Liver (tissue), 8 donors: ENCODE measurements at regions not wholly inside any gene's neighbourhood (a gene's known extent, or its start where the extent isn't known, plus 50 kb on each side); places are given as distances from the start of the nearest gene placed in this dataset.

Experiments
- DNase-seq: peaks from one replicate; pipeline ENCODE4 v3.0.0-alpha.2; 2017; ENCODE audit warnings: low spot score
- H3K27ac ChIP-seq, 2 donors: one replicate each; pipeline ENCODE4 v1.7.0; 2013; ENCODE audit warnings: inconsistent platforms in 2 of 2, low read length in 2 of 2, control low read depth in 1 of 2, low read depth in 1 of 2, mild to moderate bottlenecking in 1 of 2
- H3K27me3 ChIP-seq, 4 donors: one replicate each; pipeline versions ENCODE4 v1.6.1 to v1.7.0; 2013; ENCODE audit warnings: low read length in 3 of 4, inconsistent platforms in 1 of 4, mild to moderate bottlenecking in 1 of 4, moderate library complexity in 1 of 4; ENCODE audit not compliant: control insufficient read depth in 4 of 4, insufficient read depth in 4 of 4
- H3K36me3 ChIP-seq, 4 donors: one replicate each; pipeline versions ENCODE4 v1.6.1 to v1.7.0; 2013; ENCODE audit warnings: low read length in 3 of 4, mild to moderate bottlenecking in 3 of 4, low read depth in 1 of 4, moderate library complexity in 1 of 4; ENCODE audit not compliant: control insufficient read depth in 4 of 4, insufficient read depth in 3 of 4
- H3K4me1 ChIP-seq, 4 donors: one replicate each; pipeline versions ENCODE4 v1.6.1 to v1.7.0; 2013; ENCODE audit warnings: low read length in 3 of 4, mild to moderate bottlenecking in 3 of 4, moderate library complexity in 1 of 4; ENCODE audit not compliant: control insufficient read depth in 4 of 4, insufficient read depth in 4 of 4
- H3K4me3 ChIP-seq, 3 donors: one replicate each; pipeline versions ENCODE4 v1.6.1 to v1.7.0; 2013; ENCODE audit warnings: low read length in 3 of 3, control low read depth in 1 of 3, low read depth in 1 of 3, mild to moderate bottlenecking in 1 of 3
- H3K9ac ChIP-seq, 2 donors: one replicate each; pipeline ENCODE4 v1.7.0; 2013; ENCODE audit warnings: low read length in 2 of 2, mild to moderate bottlenecking in 2 of 2, moderate library complexity in 2 of 2, control low read depth in 1 of 2, low read depth in 1 of 2
- H3K9me3 ChIP-seq, 4 donors: one replicate each; pipeline versions ENCODE4 v1.6.1 to v1.7.0; 2013; ENCODE audit warnings: low read length in 3 of 4; ENCODE audit not compliant: control insufficient read depth in 4 of 4
- EGR1 ChIP-seq, 2 donors: IDR thresholded peaks; 2 replicates each; pipeline ENCODE4 v1.6.1; 2016 to 2018; ENCODE audit warnings: antibody characterized with exemption in 2 of 2, low read depth in 2 of 2
- FOXA1 ChIP-seq: IDR thresholded peaks from 2 replicates; pipeline ENCODE4 v1.6.1; 2016; ENCODE audit warnings: antibody characterized with exemption
- FOXA2 ChIP-seq: IDR thresholded peaks from 2 replicates; pipeline ENCODE4 v1.6.1; 2016; ENCODE audit warnings: antibody characterized with exemption
- GABPA ChIP-seq, 2 donors: IDR thresholded peaks in 1 of 2; conservative IDR thresholded peaks in 1 of 2; 2 replicates each; pipeline ENCODE4 v1.6.1; 2016; ENCODE audit warnings: antibody characterized with exemption in 2 of 2, mild to moderate bottlenecking in 1 of 2, moderate library complexity in 1 of 2
- HNF4A ChIP-seq, 2 donors: conservative IDR thresholded peaks; 2 replicates each; pipeline ENCODE4 v1.6.1; 2016; ENCODE audit warnings: antibody characterized with exemption in 2 of 2, mild to moderate bottlenecking in 2 of 2
- HNF4G ChIP-seq: IDR thresholded peaks from 2 replicates; pipeline ENCODE4 v1.6.1; 2016; ENCODE audit warnings: antibody characterized with exemption
- JUND ChIP-seq, 2 donors: IDR thresholded peaks; 2 replicates each; pipeline ENCODE4 v1.6.1; 2016; ENCODE audit warnings: antibody characterized with exemption in 2 of 2
- NR2F2 ChIP-seq: IDR thresholded peaks from 2 replicates; pipeline ENCODE4 v1.6.1; 2016; ENCODE audit warnings: antibody characterized with exemption
- RAD21 ChIP-seq, 2 donors: IDR thresholded peaks; 2 replicates each; pipeline ENCODE4 v1.6.1; 2016; ENCODE audit warnings: antibody characterized with exemption in 2 of 2, mild to moderate bottlenecking in 2 of 2
- RXRA ChIP-seq, 2 donors: IDR thresholded peaks; 2 replicates each; pipeline ENCODE4 v1.6.1; 2017 to 2018; ENCODE audit warnings: antibody characterized with exemption in 2 of 2, mild to moderate bottlenecking in 1 of 2
- SP1 ChIP-seq: IDR thresholded peaks from 2 replicates; pipeline ENCODE4 v1.6.1; 2018; ENCODE audit warnings: antibody characterized with exemption, mild to moderate bottlenecking
- TAF1 ChIP-seq: conservative IDR thresholded peaks from 2 replicates; pipeline ENCODE4 v1.6.1; 2016; ENCODE audit warnings: antibody characterized with exemption, mild to moderate bottlenecking
- WGBS: extraction: QIAGEN DNeasy Blood & Tissue Kit; methylation state at CpG from one replicate; pipeline ENCODE4 v1.1.7; 2013; 5-methylcytosine and 5-hydroxymethylcytosine counted together
- TF ChIP-seq, protein P1 (sequence below): fragments of 150-350 bp; IDR thresholded peaks from 2 replicates; pipeline ENCODE4 v1.5.1; 2017; ENCODE audit warnings: improper control_type of control experiment, low read depth, low read length; ENCODE audit not compliant: missing input control
- TF ChIP-seq, protein P2 (sequence below): IDR thresholded peaks from 2 replicates; pipeline ENCODE4 v1.6.1; 2016; ENCODE audit warnings: antibody characterized with exemption
- TF ChIP-seq, protein P3 (sequence below): IDR thresholded peaks from 2 replicates; pipeline ENCODE4 v1.6.1; 2016; ENCODE audit warnings: antibody characterized with exemption
- donor health status: healthy.
- donor health status: healthy.
- donor health status: healthy.
- donor health status: healthy.
- donor health status: healthy.

DNA sequence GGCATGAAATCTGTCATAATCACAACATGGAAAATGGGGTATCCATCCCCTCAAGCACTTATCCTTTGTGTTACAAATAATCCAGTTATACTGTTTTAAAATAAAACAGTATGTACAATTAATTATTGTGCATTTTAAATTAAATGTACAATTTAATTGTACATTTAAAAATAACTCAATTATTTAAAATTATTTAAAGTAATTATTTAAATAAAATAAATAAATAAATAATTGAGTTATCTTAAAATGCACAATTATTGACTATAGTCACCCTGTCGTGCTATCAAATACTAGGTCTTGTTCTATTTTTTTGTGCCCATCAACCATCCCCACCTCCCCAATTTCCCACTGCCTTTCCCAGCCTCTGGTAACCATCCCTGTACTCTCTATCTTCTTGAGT, 66.9 kb upstream of the KCNG1 start:
- no peak for DNase-seq
- H3K9me3 ChIP-seq, result no peaks in the 10 kb centered on the region
- no peaks in the 10 kb centered on the region for H3K36me3 ChIP-seq
- no peak for TF ChIP-seq JUND (IDR thresholded peaks at IDR 0.05)
- no peak for TF ChIP-seq FOXA2
- TF ChIP-seq, protein P1, sequence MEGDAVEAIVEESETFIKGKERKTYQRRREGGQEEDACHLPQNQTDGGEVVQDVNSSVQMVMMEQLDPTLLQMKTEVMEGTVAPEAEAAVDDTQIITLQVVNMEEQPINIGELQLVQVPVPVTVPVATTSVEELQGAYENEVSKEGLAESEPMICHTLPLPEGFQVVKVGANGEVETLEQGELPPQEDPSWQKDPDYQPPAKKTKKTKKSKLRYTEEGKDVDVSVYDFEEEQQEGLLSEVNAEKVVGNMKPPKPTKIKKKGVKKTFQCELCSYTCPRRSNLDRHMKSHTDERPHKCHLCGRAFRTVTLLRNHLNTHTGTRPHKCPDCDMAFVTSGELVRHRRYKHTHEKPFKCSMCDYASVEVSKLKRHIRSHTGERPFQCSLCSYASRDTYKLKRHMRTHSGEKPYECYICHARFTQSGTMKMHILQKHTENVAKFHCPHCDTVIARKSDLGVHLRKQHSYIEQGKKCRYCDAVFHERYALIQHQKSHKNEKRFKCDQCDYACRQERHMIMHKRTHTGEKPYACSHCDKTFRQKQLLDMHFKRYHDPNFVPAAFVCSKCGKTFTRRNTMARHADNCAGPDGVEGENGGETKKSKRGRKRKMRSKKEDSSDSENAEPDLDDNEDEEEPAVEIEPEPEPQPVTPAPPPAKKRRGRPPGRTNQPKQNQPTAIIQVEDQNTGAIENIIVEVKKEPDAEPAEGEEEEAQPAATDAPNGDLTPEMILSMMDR, result no peak
- no peak for TF ChIP-seq HNF4A (conservative IDR thresholded peaks at IDR 0.05)
- no peak for TF ChIP-seq HNF4G
- WGBS, result 77% methylated on average over 1 of the region's 1 CpG
- H3K27ac ChIP-seq, result no peak overlapping the region
- no peaks in the 10 kb centered on the region for H3K4me1 ChIP-seq
- H3K4me3 ChIP-seq, result no peak overlapping the region
- H3K9ac ChIP-seq, result no peak overlapping the region
- peaks cover 0 to 10% (median 0%) of the 10 kb centered on the region in 4 donors for H3K27me3 ChIP-seq

DNA sequence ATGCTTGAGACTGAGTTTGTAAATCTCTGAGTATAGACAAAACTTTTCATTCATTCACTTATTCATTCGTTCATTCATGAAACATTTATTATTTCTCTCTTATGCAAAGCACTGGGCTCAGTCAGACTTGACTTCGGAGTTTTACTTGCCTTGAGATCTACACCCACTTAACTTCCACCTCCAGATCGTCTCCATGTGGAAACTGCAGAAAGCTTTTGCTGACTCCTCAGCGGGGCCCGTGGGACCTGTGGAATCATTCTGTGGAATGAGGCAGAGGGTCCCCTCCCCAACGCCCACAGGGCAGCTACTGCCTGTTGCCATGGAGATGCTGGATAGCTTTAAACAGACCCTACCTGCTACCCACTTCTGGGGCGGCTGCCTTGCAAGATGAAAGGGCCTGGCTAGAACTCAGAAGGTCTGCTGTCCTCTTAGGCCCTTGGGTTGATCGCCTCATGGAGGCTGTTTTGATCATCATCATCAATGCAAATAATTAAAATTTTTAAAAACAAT, 66.4 kb upstream of the KCNG1 start:
- no peaks in the 10 kb centered on the region for H3K4me1 ChIP-seq
- TF ChIP-seq FOXA2, result no peak
- no peak for TF ChIP-seq HNF4A (conservative IDR thresholded peaks at IDR 0.05)
- TF ChIP-seq RXRA (IDR thresholded peaks at IDR 0.05), result no peak
- TF ChIP-seq, protein P2, sequence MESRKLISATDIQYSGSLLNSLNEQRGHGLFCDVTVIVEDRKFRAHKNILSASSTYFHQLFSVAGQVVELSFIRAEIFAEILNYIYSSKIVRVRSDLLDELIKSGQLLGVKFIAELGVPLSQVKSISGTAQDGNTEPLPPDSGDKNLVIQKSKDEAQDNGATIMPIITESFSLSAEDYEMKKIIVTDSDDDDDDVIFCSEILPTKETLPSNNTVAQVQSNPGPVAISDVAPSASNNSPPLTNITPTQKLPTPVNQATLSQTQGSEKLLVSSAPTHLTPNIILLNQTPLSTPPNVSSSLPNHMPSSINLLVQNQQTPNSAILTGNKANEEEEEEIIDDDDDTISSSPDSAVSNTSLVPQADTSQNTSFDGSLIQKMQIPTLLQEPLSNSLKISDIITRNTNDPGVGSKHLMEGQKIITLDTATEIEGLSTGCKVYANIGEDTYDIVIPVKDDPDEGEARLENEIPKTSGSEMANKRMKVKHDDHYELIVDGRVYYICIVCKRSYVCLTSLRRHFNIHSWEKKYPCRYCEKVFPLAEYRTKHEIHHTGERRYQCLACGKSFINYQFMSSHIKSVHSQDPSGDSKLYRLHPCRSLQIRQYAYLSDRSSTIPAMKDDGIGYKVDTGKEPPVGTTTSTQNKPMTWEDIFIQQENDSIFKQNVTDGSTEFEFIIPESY, result no peak
- TF ChIP-seq, protein P1, result no peak
- TF ChIP-seq RAD21 (IDR thresholded peaks at IDR 0.05), result no peak
- TF ChIP-seq EGR1 (IDR thresholded peaks at IDR 0.05; ENCODE audit: low read depth in 2 of 2), result no peak
- TF ChIP-seq FOXA1, result no peak
- TF ChIP-seq JUND (IDR thresholded peaks at IDR 0.05), result no peak
- TF ChIP-seq SP1, result no peak
- 82% methylated on average over 8 of the region's 8 CpGs for WGBS
- no peaks in the 10 kb centered on the region for H3K9me3 ChIP-seq
- no peak for DNase-seq
- H3K4me3 ChIP-seq, result no peak overlapping the region
- no peak overlapping the region for H3K9ac ChIP-seq
- peaks cover 0 to 10% (median 1%) of the 10 kb centered on the region in 4 donors for H3K27me3 ChIP-seq
- no peak overlapping the region for H3K27ac ChIP-seq
- no peaks in the 10 kb centered on the region for H3K36me3 ChIP-seq

DNA sequence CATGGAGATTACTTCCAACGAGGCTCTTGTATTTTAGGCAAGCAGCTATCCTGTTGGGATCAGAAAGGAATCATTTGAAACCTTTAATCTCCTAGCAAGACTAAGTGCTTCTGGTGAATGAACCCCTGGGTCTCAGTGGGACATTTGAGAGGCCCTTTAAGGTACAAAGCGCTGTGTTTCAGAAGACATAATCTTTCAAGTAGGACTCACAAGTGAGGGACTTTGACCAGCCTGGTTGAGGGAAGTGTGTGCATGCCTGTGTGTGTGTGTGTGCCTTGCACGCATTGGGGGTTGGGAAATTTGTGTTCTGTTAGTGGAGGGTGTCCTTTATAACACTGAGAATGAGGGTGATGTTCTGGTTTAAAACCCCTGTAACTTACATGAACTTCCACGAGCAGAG, 64.4 kb upstream of the KCNG1 start:
- H3K27me3 ChIP-seq, result peaks cover 0 to 17% (median 7%) of the 10 kb centered on the region in 4 donors
- DNase-seq, result no peak
- 24% methylated on average over 4 of the region's 4 CpGs for WGBS
- no peak for TF ChIP-seq RAD21 (IDR thresholded peaks at IDR 0.05)
- TF ChIP-seq FOXA1, result no peak
- no peak for TF ChIP-seq TAF1
- no peak for TF ChIP-seq HNF4G
- TF ChIP-seq RXRA (IDR thresholded peaks at IDR 0.05), result no peak
- TF ChIP-seq, protein P2, result no peak
- TF ChIP-seq HNF4A (conservative IDR thresholded peaks at IDR 0.05), result no peak
- TF ChIP-seq JUND (IDR thresholded peaks at IDR 0.05), result no peak
- TF ChIP-seq, protein P3, sequence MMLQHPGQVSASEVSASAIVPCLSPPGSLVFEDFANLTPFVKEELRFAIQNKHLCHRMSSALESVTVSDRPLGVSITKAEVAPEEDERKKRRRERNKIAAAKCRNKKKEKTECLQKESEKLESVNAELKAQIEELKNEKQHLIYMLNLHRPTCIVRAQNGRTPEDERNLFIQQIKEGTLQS, result no peak
- no peak for TF ChIP-seq SP1
- no peak for TF ChIP-seq GABPA (IDR thresholded peaks at IDR 0.05 in 1 of 2, conservative IDR thresholded peaks at IDR 0.05 in 1 of 2)
- TF ChIP-seq, protein P1, result no peak
- no peak for TF ChIP-seq NR2F2

More for the DNA sequence above, 64.4 kb upstream of the KCNG1 start:
- no peaks in the 10 kb centered on the region for H3K4me1 ChIP-seq
- H3K36me3 ChIP-seq, result no peaks in the 10 kb centered on the region
- H3K9me3 ChIP-seq, result no peaks in the 10 kb centered on the region
- H3K4me3 ChIP-seq, result no peak overlapping the region
- H3K27ac ChIP-seq, result no peak overlapping the region
- H3K9ac ChIP-seq, result no peak overlapping the region
